H9 (cell line): ENCODE measurements at regions not wholly inside any gene's neighbourhood (a gene's known extent, or its start where the extent isn't known, plus 50 kb on each side); places are given as distances from the start of the nearest gene placed in this dataset.

Experiments used
- DNase-seq: peaks from one replicate; pipeline ENCODE4 v3.0.0-alpha.2; 2017
- H2AFZ ChIP-seq: one replicate; pipeline ENCODE4 v1.6.1; 2013; ENCODE audit warnings: mild to moderate bottlenecking, low read length, control low read depth, moderate library complexity
- H2AK5ac ChIP-seq: 2 replicates; pipeline ENCODE4 v1.6.1; 2013; ENCODE audit warnings: low read length, control low read depth, mixed read lengths; ENCODE audit not compliant: insufficient read length
- H2BK120ac ChIP-seq: one replicate; pipeline ENCODE4 v1.6.1; 2013; ENCODE audit warnings: low read depth, mild to moderate bottlenecking, low read length, control low read depth, inconsistent platforms; ENCODE audit not compliant: poor library complexity, severe bottlenecking
- H2BK12ac ChIP-seq: 2 replicates; pipeline ENCODE4 v1.6.1; 2013; ENCODE audit warnings: low read length, control low read depth, mixed read lengths, low read depth; ENCODE audit not compliant: insufficient read length
- H2BK15ac ChIP-seq: 2 replicates; pipeline ENCODE4 v1.6.1; 2013; ENCODE audit warnings: low read depth, low read length, control low read depth
- H2BK20ac ChIP-seq: one replicate; pipeline ENCODE4 v1.6.1; 2013; ENCODE audit warnings: low read depth, mild to moderate bottlenecking, low read length, control low read depth, inconsistent platforms; ENCODE audit not compliant: poor library complexity, severe bottlenecking
- H2BK5ac ChIP-seq: 2 replicates; pipeline ENCODE4 v1.6.1; 2013; ENCODE audit warnings: low read length, control low read depth, mixed read lengths; ENCODE audit not compliant: insufficient read length
- H3K14ac ChIP-seq: 2 replicates; pipeline ENCODE4 v1.6.1; 2013; ENCODE audit warnings: low read length, control low read depth; ENCODE audit not compliant: insufficient read depth
- H3K18ac ChIP-seq: 2 replicates; pipeline ENCODE4 v1.6.1; 2013; ENCODE audit warnings: low read depth, mild to moderate bottlenecking, mixed read lengths, low read length, control low read depth; ENCODE audit not compliant: insufficient read length
- H3K23ac ChIP-seq: 2 replicates; pipeline ENCODE4 v1.6.1; 2013; ENCODE audit warnings: low read length, control low read depth, mixed read lengths, low read depth; ENCODE audit not compliant: insufficient read length
- H3K23me2 ChIP-seq: 2 replicates; pipeline ENCODE4 v1.6.1; 2013; ENCODE audit warnings: low read depth, mild to moderate bottlenecking, mixed read lengths, low read length, control low read depth; ENCODE audit not compliant: insufficient read length, poor library complexity, severe bottlenecking
- H3K27ac ChIP-seq: 2 replicates; pipeline ENCODE4 v1.5.1; 2013; ENCODE audit warnings: low read length, control low read depth, mixed read lengths, low read depth; ENCODE audit not compliant: insufficient read length
- H3K27me3 ChIP-seq: 2 replicates; pipeline ENCODE4 v1.6.1; 2013; ENCODE audit warnings: low read length, control low read depth, inconsistent platforms; ENCODE audit not compliant: insufficient read depth
- H3K4ac ChIP-seq: 2 replicates; pipeline ENCODE4 v1.6.1; 2013; ENCODE audit warnings: low read depth, mild to moderate bottlenecking, control low read depth, inconsistent platforms, low read length, moderate library complexity
- H3K4me1 ChIP-seq: 2 replicates; pipeline ENCODE4 v1.6.1; 2013; ENCODE audit warnings: low read length, control low read depth, inconsistent platforms; ENCODE audit not compliant: insufficient read depth
- H3K4me2 ChIP-seq: 2 replicates; pipeline ENCODE4 v1.6.1; 2013; ENCODE audit warnings: low read length, control low read depth, mixed read lengths; ENCODE audit not compliant: insufficient read length, insufficient read depth
- H3K56ac ChIP-seq: 2 replicates; pipeline ENCODE4 v1.6.1; 2013; ENCODE audit warnings: low read depth, mild to moderate bottlenecking, mixed read lengths, low read length, control low read depth; ENCODE audit not compliant: insufficient read length
- H3K79me1 ChIP-seq: 2 replicates; pipeline ENCODE4 v1.6.1; 2013; ENCODE audit warnings: low read depth, mild to moderate bottlenecking, moderate library complexity, low read length, control low read depth, inconsistent platforms; ENCODE audit not compliant: insufficient read depth, poor library complexity, severe bottlenecking
- H3K79me2 ChIP-seq: 2 replicates; pipeline ENCODE4 v1.6.1; 2013; ENCODE audit warnings: low read length, control low read depth, inconsistent platforms; ENCODE audit not compliant: insufficient read depth
- H3K9ac ChIP-seq: 2 replicates; pipeline ENCODE4 v1.6.1; 2013; ENCODE audit warnings: low read length, control low read depth, mixed read lengths; ENCODE audit not compliant: insufficient read length; ENCODE audit errors: extremely low read depth
- H3K9me3 ChIP-seq: one replicate; pipeline ENCODE4 v1.6.1; 2013; ENCODE audit warnings: low read depth, low read length, inconsistent platforms; ENCODE audit not compliant: control insufficient read depth
- H3T11ph ChIP-seq: one replicate; pipeline ENCODE4 v1.6.1; 2013; ENCODE audit warnings: mild to moderate bottlenecking, low read length, control low read depth, inconsistent platforms
- H4K20me1 ChIP-seq: one replicate; pipeline ENCODE4 v1.6.1; 2013; ENCODE audit not compliant: control insufficient read depth, insufficient read length, insufficient read depth
- H4K5ac ChIP-seq: 2 replicates; pipeline ENCODE4 v1.6.1; 2013; ENCODE audit warnings: low read depth, mild to moderate bottlenecking, mixed read lengths, low read length, control low read depth; ENCODE audit not compliant: insufficient read length
- H4K8ac ChIP-seq: replicated peaks from 2 replicates; pipeline ENCODE4 v1.6.1; 2013; ENCODE audit warnings: low read length, control low read depth, mixed read lengths, low read depth; ENCODE audit not compliant: insufficient read length
- H4K91ac ChIP-seq: 2 replicates; pipeline ENCODE4 v1.6.1; 2013; ENCODE audit warnings: low read depth, mild to moderate bottlenecking, moderate library complexity, mixed read lengths, low read length, control low read depth; ENCODE audit not compliant: insufficient read length
- H3K27ac Mint-ChIP-seq, 3 experiments: 2 replicates in 2 of 3; 3 replicates in 1 of 3; pipeline ENCODE4 v1.8.0; 2020 to 2021; ENCODE audit warnings: mixed read lengths in 3 of 3, mild to moderate bottlenecking in 1 of 3, moderate library complexity in 1 of 3
- H3K27me3 Mint-ChIP-seq: 2 replicates; pipeline ENCODE4 v1.8.0; 2021; ENCODE audit warnings: low read depth, mild to moderate bottlenecking, moderate library complexity, mixed read lengths
- H3K36me3 Mint-ChIP-seq, 3 experiments: 2 replicates in 2 of 3; 3 replicates in 1 of 3; pipeline ENCODE4 v1.8.0; 2020 to 2021; ENCODE audit warnings: low read depth in 3 of 3, mixed read lengths in 3 of 3; ENCODE audit not compliant: insufficient read depth in 1 of 3
- H3K4me1 Mint-ChIP-seq, 2 experiments: 2 replicates each; pipeline ENCODE4 v1.8.0; 2020; ENCODE audit warnings: mixed read lengths in 2 of 2
- H3K4me3 Mint-ChIP-seq, 2 experiments: 2 replicates in 1 of 2; 3 replicates in 1 of 2; pipeline ENCODE4 v1.8.0; 2020 to 2021; ENCODE audit warnings: mild to moderate bottlenecking in 2 of 2, mixed read lengths in 2 of 2, moderate library complexity in 1 of 2
- H3K9me3 Mint-ChIP-seq, 2 experiments: 2 replicates in 1 of 2; 3 replicates in 1 of 2; pipeline ENCODE4 v1.8.0; 2020; ENCODE audit warnings: mild to moderate bottlenecking in 2 of 2, mixed read lengths in 2 of 2, moderate library complexity in 1 of 2
- TF ChIP-seq, protein P1 (sequence below): fragments of 200-600 bp; sonication (generic); conservative IDR thresholded peaks from 3 replicates; pipeline ENCODE4 v1.8.0; 2021; ENCODE audit warnings: antibody characterized with exemption, mild to moderate bottlenecking

DNA sequence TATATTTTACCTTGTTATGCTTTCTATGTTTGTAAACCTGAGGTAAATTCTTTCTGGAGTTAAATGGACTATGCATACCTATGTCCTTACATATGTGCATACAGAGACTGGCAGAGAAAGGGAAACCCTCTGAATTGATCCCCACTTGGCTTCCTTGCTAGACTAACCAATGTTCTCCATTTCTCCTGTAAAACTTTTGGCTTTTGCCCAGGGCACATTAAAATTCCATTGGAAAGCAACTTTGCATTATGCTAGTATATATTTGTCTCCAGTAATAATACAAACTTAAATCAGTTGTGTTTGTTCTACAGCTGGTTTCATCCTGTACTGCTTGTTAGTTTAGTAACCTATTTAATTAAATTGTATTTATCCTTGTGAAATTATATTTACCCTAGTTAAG, 646.0 kb upstream of the MARCKS start:
- no peak overlapping the region for H3K9ac ChIP-seq
- TF ChIP-seq, protein P1, sequence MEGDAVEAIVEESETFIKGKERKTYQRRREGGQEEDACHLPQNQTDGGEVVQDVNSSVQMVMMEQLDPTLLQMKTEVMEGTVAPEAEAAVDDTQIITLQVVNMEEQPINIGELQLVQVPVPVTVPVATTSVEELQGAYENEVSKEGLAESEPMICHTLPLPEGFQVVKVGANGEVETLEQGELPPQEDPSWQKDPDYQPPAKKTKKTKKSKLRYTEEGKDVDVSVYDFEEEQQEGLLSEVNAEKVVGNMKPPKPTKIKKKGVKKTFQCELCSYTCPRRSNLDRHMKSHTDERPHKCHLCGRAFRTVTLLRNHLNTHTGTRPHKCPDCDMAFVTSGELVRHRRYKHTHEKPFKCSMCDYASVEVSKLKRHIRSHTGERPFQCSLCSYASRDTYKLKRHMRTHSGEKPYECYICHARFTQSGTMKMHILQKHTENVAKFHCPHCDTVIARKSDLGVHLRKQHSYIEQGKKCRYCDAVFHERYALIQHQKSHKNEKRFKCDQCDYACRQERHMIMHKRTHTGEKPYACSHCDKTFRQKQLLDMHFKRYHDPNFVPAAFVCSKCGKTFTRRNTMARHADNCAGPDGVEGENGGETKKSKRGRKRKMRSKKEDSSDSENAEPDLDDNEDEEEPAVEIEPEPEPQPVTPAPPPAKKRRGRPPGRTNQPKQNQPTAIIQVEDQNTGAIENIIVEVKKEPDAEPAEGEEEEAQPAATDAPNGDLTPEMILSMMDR, result no peak
- no peak for DNase-seq
- H4K91ac ChIP-seq, result no peak overlapping the region
- H3K9me3 ChIP-seq, result no peaks in the 10 kb centered on the region
- no peak overlapping the region for H2AFZ ChIP-seq
- H3T11ph ChIP-seq, result no peak overlapping the region
- no peak overlapping the region for H2BK5ac ChIP-seq
- no peak overlapping the region for H2BK120ac ChIP-seq
- no peaks in the 10 kb centered on the region for H3K36me3 Mint-ChIP-seq
- H3K4me3 Mint-ChIP-seq, result no peak overlapping the region
- H3K27me3 Mint-ChIP-seq, result no peaks in the 10 kb centered on the region
- H3K56ac ChIP-seq, result no peak overlapping the region
- peaks cover 0 to 2% of the 10 kb centered on the region in 2 experiments; a peak in 2 of 5 replicates for H3K9me3 Mint-ChIP-seq
- no peaks in the 10 kb centered on the region for H3K79me1 ChIP-seq
- H3K23ac ChIP-seq, result no peak overlapping the region
- no peak overlapping the region for H3K4me2 ChIP-seq
- H2AK5ac ChIP-seq, result no peak overlapping the region
- no peak overlapping the region for H3K4ac ChIP-seq
- no peak overlapping the region for H4K5ac ChIP-seq
- no peaks in the 10 kb centered on the region for H3K79me2 ChIP-seq
- no peaks in the 10 kb centered on the region for H3K23me2 ChIP-seq
- H4K8ac ChIP-seq, result no peak overlapping the region
- H2BK15ac ChIP-seq, result no peak overlapping the region
- no peak overlapping the region for H3K27ac ChIP-seq
- H2BK12ac ChIP-seq, result no peak overlapping the region
- no peaks in the 10 kb centered on the region for H3K27me3 ChIP-seq
- no peaks in the 10 kb centered on the region for H3K4me1 ChIP-seq
- H3K4me1 Mint-ChIP-seq, result peaks cover 4 to 7% of the 10 kb centered on the region in 2 experiments
- H2BK20ac ChIP-seq, result no peak overlapping the region
- H3K14ac ChIP-seq, result no peak overlapping the region
- no peak overlapping the region for H3K27ac Mint-ChIP-seq
- no peak overlapping the region for H3K18ac ChIP-seq
- no peaks in the 10 kb centered on the region for H4K20me1 ChIP-seq
